Stimulated activated CD8-positive, alpha-beta memory T cell treated with anti-CD3 and anti-CD28 coated beads, Interleukin-7, amount 100 ng/mL, for 48 hours (primary cell): ENCODE measurements at regions not wholly inside any gene's neighbourhood (a gene's known extent, or its start where the extent isn't known, plus 50 kb on each side); places are given as distances from the start of the nearest gene placed in this dataset.
"Not testable (repeated sequence)": the region's sequence is repeated elsewhere in the genome, so short reads cannot be mapped to it uniquely, and the experiment has no call there.

ENCODE experiments used
- DNase-seq, 2 donors: peaks; one replicate each; pipeline ENCODE4 v3.0.0-alpha.2; 2020; ENCODE audit warnings: low read depth in 1 of 2; ENCODE audit errors: extremely low read depth in 1 of 2

- no peak for DNase-seq
Measured at GRCh38 chrX:40258909-40259308, 161.2 kb upstream of the BCOR start.

- no peak for DNase-seq
Measured at GRCh38 chrX:40253771-40254170, 156.0 kb upstream of the BCOR start.

- DNase-seq: no peak
Measured at GRCh38 chrX:40249582-40249981, 151.8 kb upstream of the BCOR start.

- DNase-seq: no peak
Measured at GRCh38 chrX:40248822-40249221, 151.1 kb upstream of the BCOR start.

GRCh38 chrX:40247848-40248622, 150.3 kb upstream of the BCOR start:
- no peak for DNase-seq

GRCh38 chrX:40247382-40247781, 149.6 kb upstream of the BCOR start:
- no peak for DNase-seq

- DNase-seq: no peak
Measured at GRCh38 chrX:40245488-40246071, 147.8 kb upstream of the BCOR start.

- no peak for DNase-seq
Measured at GRCh38 chrX:40244980-40245379, 147.2 kb upstream of the BCOR start.

GRCh38 chrX:40243755-40244515, 146.2 kb upstream of the BCOR start:
- no peak for DNase-seq

GRCh38 chrX:40240844-40241243, 143.1 kb upstream of the BCOR start:
- no peak for DNase-seq

- no peak for DNase-seq
Measured at GRCh38 chrX:40237731-40238178, 140.0 kb upstream of the BCOR start.

GRCh38 chrX:40230646-40231045, 132.9 kb upstream of the BCOR start:
- no peak for DNase-seq

GRCh38 chrX:40227125-40227524, 129.4 kb upstream of the BCOR start:
- no peak for DNase-seq

- DNase-seq: no peak
Measured at GRCh38 chrX:40224658-40225057, 126.9 kb upstream of the BCOR start.

GRCh38 chrX:40222612-40223011, 124.9 kb upstream of the BCOR start:
- not testable (repeated sequence) for DNase-seq

- no peak for DNase-seq
Measured at GRCh38 chrX:40213092-40213491, 115.3 kb upstream of the BCOR start.

- no peak for DNase-seq
Measured at GRCh38 chrX:40209951-40210617, 112.3 kb upstream of the BCOR start.

- DNase-seq: peak; percentile 11 to 37
Measured at GRCh38 chrX:40207626-40208025, 109.9 kb upstream of the BCOR start.

- DNase-seq: no peak
Measured at GRCh38 chrX:40205471-40205870, 107.7 kb upstream of the BCOR start.

GRCh38 chrX:40202456-40202855, 104.7 kb upstream of the BCOR start:
- DNase-seq: no peak

GRCh38 chrX:40201329-40201885, 103.6 kb upstream of the BCOR start:
- no peak for DNase-seq
